ENCODE measurements at regions not wholly inside any gene's neighbourhood (a gene's known extent, or its start where the extent isn't known, plus 50 kb on each side); places are given as distances from the start of the nearest gene placed in this dataset.

GRCh38 chr2:219702796-219703545, 75.5 kb downstream of the SLC4A3 start:
- no peak for DNase-seq (ENCODE audit: low read depth)
- no peak overlapping the region for H3K4me3 ChIP-seq (ENCODE audit: low read depth, low read length)
- TF ChIP-seq CTCF (conservative IDR thresholded peaks at IDR 0.05; ENCODE audit: low read depth, low read length): no peak

GRCh38 chr2:219704878-219705277, 77.4 kb downstream of the SLC4A3 start:
- TF ChIP-seq CTCF (conservative IDR thresholded peaks at IDR 0.05; ENCODE audit: low read depth, low read length): no peak
- H3K4me3 ChIP-seq (ENCODE audit: low read depth, low read length): no peak overlapping the region
- no peak for DNase-seq (ENCODE audit: low read depth)

- TF ChIP-seq CTCF (conservative IDR thresholded peaks at IDR 0.05; ENCODE audit: low read depth, low read length): no peak
- no peak for DNase-seq (ENCODE audit: low read depth)
- H3K4me3 ChIP-seq (ENCODE audit: low read depth, low read length): no peak overlapping the region
Observed at GRCh38 chr2:219706823-219707281, 79.4 kb downstream of the SLC4A3 start.

- H3K4me3 ChIP-seq (ENCODE audit: low read depth, low read length): no peak overlapping the region
- TF ChIP-seq CTCF (conservative IDR thresholded peaks at IDR 0.05; ENCODE audit: low read depth, low read length): no peak
- no peak for DNase-seq (ENCODE audit: low read depth)
Observed at GRCh38 chr2:219707496-219708285, 80.3 kb downstream of the SLC4A3 start.

GRCh38 chr2:219709331-219709761, 81.9 kb downstream of the SLC4A3 start:
- no peak for DNase-seq (ENCODE audit: low read depth)
- no peak overlapping the region for H3K4me3 ChIP-seq (ENCODE audit: low read depth, low read length)
- TF ChIP-seq CTCF (conservative IDR thresholded peaks at IDR 0.05; ENCODE audit: low read depth, low read length): no peak

GRCh38 chr2:219713110-219713509, 85.7 kb downstream of the SLC4A3 start:
- no peak overlapping the region for H3K4me3 ChIP-seq (ENCODE audit: low read depth, low read length)
- DNase-seq (ENCODE audit: low read depth): no peak
- TF ChIP-seq CTCF (conservative IDR thresholded peaks at IDR 0.05; ENCODE audit: low read depth, low read length): no peak
